Astrocyte of the spinal cord (primary cell): ENCODE measurements at regions not wholly inside any gene's neighbourhood (a gene's known extent, or its start where the extent isn't known, plus 50 kb on each side); places are given as distances from the start of the nearest gene placed in this dataset.

ENCODE experiments used
- DNase-seq: peaks from one replicate; pipeline ENCODE4 v3.0.0; 2011; ENCODE audit warnings: low read depth, low spot score
- H3K4me3 ChIP-seq: 2 replicates; pipeline ENCODE4 v1.5.1; 2011; ENCODE audit warnings: low read depth, mild to moderate bottlenecking, low read length, moderate library complexity
- CTCF ChIP-seq: IDR thresholded peaks from 2 replicates; pipeline ENCODE4 v1.5.1; 2012; ENCODE audit warnings: low read depth, mild to moderate bottlenecking, low read length, inconsistent platforms
- in situ Hi-C: cut with HindIII; loops from 2 replicates; pipeline ENCODE4 v1.10.0; 2017; ENCODE audit warnings: low sequenced_read_pairs

GRCh38 chr18:27704736-27705361 is 472.1 kb downstream of the CDH2 start:
- H3K4me3 ChIP-seq, result no peak overlapping the region
- in situ Hi-C loops, result no loop called here
- DNase-seq, result no peak
- TF ChIP-seq CTCF, result no peak

- TF ChIP-seq CTCF, result no peak
- in situ Hi-C loops, result no loop called here
- no peak for DNase-seq
- H3K4me3 ChIP-seq, result no peak overlapping the region
These were observed 477.8 kb downstream of the CDH2 start for GRCh38 chr18:27699137-27699536.

GRCh38 chr18:27696148-27696547 is 480.8 kb downstream of the CDH2 start:
- DNase-seq, result no peak
- TF ChIP-seq CTCF, result no peak

GRCh38 chr18:27695503-27695902 is 481.4 kb downstream of the CDH2 start:
- DNase-seq, result no peak
- in situ Hi-C loops, result no loop called here
- TF ChIP-seq CTCF, result no peak
- H3K4me3 ChIP-seq, result no peak overlapping the region

More at GRCh38 chr18:27696148-27696547, 480.8 kb downstream of the CDH2 start:
- H3K4me3 ChIP-seq, result no peak overlapping the region
- in situ Hi-C loops, result no loop called here

- no peak for DNase-seq
- no peak overlapping the region for H3K4me3 ChIP-seq
- in situ Hi-C loops, result no loop called here
- no peak for TF ChIP-seq CTCF
These were observed 481.9 kb downstream of the CDH2 start for GRCh38 chr18:27695052-27695451.

GRCh38 chr18:27688581-27688980 is 488.3 kb downstream of the CDH2 start:
- DNase-seq, result no peak
- no peak overlapping the region for H3K4me3 ChIP-seq
- in situ Hi-C loops, result no loop called here
- no peak for TF ChIP-seq CTCF
